Panc1 (cell line): ENCODE measurements at regions not wholly inside any gene's neighbourhood (a gene's known extent, or its start where the extent isn't known, plus 50 kb on each side); places are given as distances from the start of the nearest gene placed in this dataset.
A peak's percentile ranks its signal among the peaks of the same experiment; 100 is the strongest.

ENCODE experiments used
- ATAC-seq: fragments of 200-7000 bp; cut with Tn5 transposase; 2 replicates; pipeline ENCODE4 v1.9.1; 2020; ENCODE audit warnings: mild to moderate bottlenecking, moderate library complexity
- BruUV-seq: library from RNA; stranded (reverse); fragments of 400-500 nt; replicated peaks from 2 replicates; lab custom pipeline; 2021; lab: Mats Ljungman, UMichigan
- CTCF ChIA-PET: fragments of 300-600 bp; sonication (Branson Sonifier 250); formaldehyde crosslinking; loops from one replicate; lab custom pipeline; 2022; ENCODE audit warnings: antibody characterized with exemption; lab: Charles Lee
- POLR2A ChIA-PET: fragments of 300-600 bp; sonication (Branson Sonifier 250); formaldehyde crosslinking; loops from one replicate; lab custom pipeline; 2022; ENCODE audit warnings: antibody characterized with exemption; lab: Charles Lee
- DNase-seq: peaks from one replicate; pipeline ENCODE4 v3.0.0-alpha.2; 2010; ENCODE audit warnings: low read depth, low spot score
- H3K27ac ChIP-seq: 2 replicates; pipeline ENCODE4 v1.5.1; 2011; ENCODE audit warnings: mild to moderate bottlenecking, low read length, inconsistent platforms
- H3K27me3 ChIP-seq: fragments of 200-500 bp; sonication (Bioruptor generic); 2 replicates; pipeline ENCODE4 v1.6.0; 2014; ENCODE audit warnings: low read length, inconsistent platforms; ENCODE audit not compliant: control insufficient read depth, insufficient read depth
- H3K36me3 ChIP-seq: fragments of 200-500 bp; sonication (Bioruptor generic); 2 replicates; pipeline ENCODE4 v1.5.1; 2014; ENCODE audit warnings: inconsistent platforms, mild to moderate bottlenecking, low read length, moderate library complexity; ENCODE audit not compliant: control insufficient read depth, insufficient read depth
- H3K4me1 ChIP-seq: 2 replicates; pipeline ENCODE4 v1.5.1; 2011; ENCODE audit warnings: inconsistent platforms, mild to moderate bottlenecking, low read length, moderate library complexity; ENCODE audit not compliant: control insufficient read depth, insufficient read depth
- H3K4me3 ChIP-seq, 2 experiments: 2 replicates each; pipeline ENCODE4 v1.5.1; 2011 to 2012; ENCODE audit warnings: low read depth in 2 of 2, low read length in 2 of 2, mild to moderate bottlenecking in 2 of 2, inconsistent platforms in 1 of 2, moderate library complexity in 1 of 2
- H3K9me3 ChIP-seq: fragments of 200-500 bp; sonication (Bioruptor generic); 2 replicates; pipeline ENCODE4 v1.5.1; 2014; ENCODE audit warnings: low read depth, mild to moderate bottlenecking, inconsistent platforms, low read length, moderate library complexity; ENCODE audit not compliant: control insufficient read depth, insufficient read depth
- CTCF ChIP-seq: fragments of 450-650 bp; IDR thresholded peaks from 2 replicates; pipeline ENCODE4 v1.5.1; 2017; ENCODE audit warnings: mild to moderate bottlenecking
- POLR2AphosphoS5 ChIP-seq: IDR thresholded peaks from 2 replicates; pipeline ENCODE4 v1.6.1; 2012; ENCODE audit warnings: mild to moderate bottlenecking, low read depth, low read length, moderate library complexity
- SIN3A ChIP-seq: IDR thresholded peaks from 2 replicates; pipeline ENCODE4 v1.6.1; 2012; ENCODE audit warnings: low read depth, mild to moderate bottlenecking, low read length, moderate library complexity, borderline replicate concordance; ENCODE audit not compliant: insufficient read depth
- TCF7L2 ChIP-seq: IDR thresholded peaks from 2 replicates; pipeline ENCODE4 v1.6.1; 2011; ENCODE audit warnings: mild to moderate bottlenecking, low read depth, low read length, inconsistent platforms
- in situ Hi-C: cut with HindIII; loops from 2 replicates; pipeline ENCODE4 v1.10.0; 2016; ENCODE audit warnings: low sequenced_read_pairs, low pct_unique_long_range_greater_than_20kb
- intact Hi-C: fragments of 100-400 bp; cut with micrococcal nuclease; formaldehyde crosslinking; loops from one replicate; pipeline ENCODE4 v1.10.0; 2022; ENCODE audit not compliant: unreplicated experiment
- TF ChIP-seq, protein P1 (sequence below), 2 experiments: IDR thresholded peaks; 2 replicates each; pipeline ENCODE4 v1.6.1; 2011 to 2012; ENCODE audit warnings: low read depth in 2 of 2, control low read depth in 1 of 2, low read length in 1 of 2, mild to moderate bottlenecking in 1 of 2, moderate library complexity in 1 of 2; ENCODE audit not compliant: insufficient read depth in 1 of 2

DNA sequence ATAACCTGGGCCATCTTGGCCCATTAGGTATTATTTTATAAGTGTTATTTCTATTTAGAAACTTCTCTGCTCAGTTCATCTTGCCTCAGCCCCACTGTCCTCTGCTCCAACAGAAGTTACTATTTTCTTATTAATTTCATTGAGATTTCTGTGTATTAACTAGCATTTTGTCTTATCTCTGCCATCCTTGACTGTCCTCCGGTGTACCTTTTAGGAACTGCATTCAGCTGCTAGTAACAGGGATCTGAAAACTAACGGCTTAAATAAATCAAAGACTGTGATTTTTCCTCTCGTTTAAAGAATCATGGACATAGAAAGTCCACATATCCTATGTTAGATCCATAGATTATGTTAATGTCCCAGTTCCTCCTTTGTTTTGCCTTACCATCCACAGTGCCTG, 382.5 kb downstream of the MATN1 start:
- ATAC-seq (no peak), DNase-seq (no peak)
- in situ Hi-C loops: no loop called here

GRCh38 chr1:30339866-30340265, 383.5 kb downstream of the MATN1 start:
- DNase-seq (no peak), ATAC-seq (no peak)
- POLR2A ChIA-PET: no interaction called here
- H3K4me1 ChIP-seq: no peaks in the 10 kb centered on the region
- in situ Hi-C loops (no loop called here), intact Hi-C loops (no loop called here)
- H3K9me3 ChIP-seq: no peaks in the 10 kb centered on the region
- H3K4me3 ChIP-seq: no peak overlapping the region
- TF ChIP-seq CTCF (no peak), POLR2AphosphoS5 (no peak), SIN3A (no peak), TCF7L2 (no peak)
- TF ChIP-seq, protein P1, sequence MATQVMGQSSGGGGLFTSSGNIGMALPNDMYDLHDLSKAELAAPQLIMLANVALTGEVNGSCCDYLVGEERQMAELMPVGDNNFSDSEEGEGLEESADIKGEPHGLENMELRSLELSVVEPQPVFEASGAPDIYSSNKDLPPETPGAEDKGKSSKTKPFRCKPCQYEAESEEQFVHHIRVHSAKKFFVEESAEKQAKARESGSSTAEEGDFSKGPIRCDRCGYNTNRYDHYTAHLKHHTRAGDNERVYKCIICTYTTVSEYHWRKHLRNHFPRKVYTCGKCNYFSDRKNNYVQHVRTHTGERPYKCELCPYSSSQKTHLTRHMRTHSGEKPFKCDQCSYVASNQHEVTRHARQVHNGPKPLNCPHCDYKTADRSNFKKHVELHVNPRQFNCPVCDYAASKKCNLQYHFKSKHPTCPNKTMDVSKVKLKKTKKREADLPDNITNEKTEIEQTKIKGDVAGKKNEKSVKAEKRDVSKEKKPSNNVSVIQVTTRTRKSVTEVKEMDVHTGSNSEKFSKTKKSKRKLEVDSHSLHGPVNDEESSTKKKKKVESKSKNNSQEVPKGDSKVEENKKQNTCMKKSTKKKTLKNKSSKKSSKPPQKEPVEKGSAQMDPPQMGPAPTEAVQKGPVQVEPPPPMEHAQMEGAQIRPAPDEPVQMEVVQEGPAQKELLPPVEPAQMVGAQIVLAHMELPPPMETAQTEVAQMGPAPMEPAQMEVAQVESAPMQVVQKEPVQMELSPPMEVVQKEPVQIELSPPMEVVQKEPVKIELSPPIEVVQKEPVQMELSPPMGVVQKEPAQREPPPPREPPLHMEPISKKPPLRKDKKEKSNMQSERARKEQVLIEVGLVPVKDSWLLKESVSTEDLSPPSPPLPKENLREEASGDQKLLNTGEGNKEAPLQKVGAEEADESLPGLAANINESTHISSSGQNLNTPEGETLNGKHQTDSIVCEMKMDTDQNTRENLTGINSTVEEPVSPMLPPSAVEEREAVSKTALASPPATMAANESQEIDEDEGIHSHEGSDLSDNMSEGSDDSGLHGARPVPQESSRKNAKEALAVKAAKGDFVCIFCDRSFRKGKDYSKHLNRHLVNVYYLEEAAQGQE (IDR thresholded peaks at IDR 0.05; ENCODE audit: insufficient read depth in 1 of 2, low read depth in 2 of 2, low read length in 1 of 2): no peak
- CTCF ChIA-PET: no interaction called here
- H3K27ac ChIP-seq: no peak overlapping the region
- H3K27me3 ChIP-seq: peaks cover 4% of the 10 kb centered on the region; the same call in 1 of the 2 replicates
- no peaks in the 10 kb centered on the region for H3K36me3 ChIP-seq
- BruUV-seq: no TSS peak

More for the DNA sequence above, 382.5 kb downstream of the MATN1 start:
- POLR2A ChIA-PET: no interaction called here
- CTCF ChIA-PET: no interaction called here
- Histone ChIP-seq H3K4me1 (no peaks in the 10 kb centered on the region), H3K27ac (no peak overlapping the region), H3K4me3 (no peak overlapping the region), H3K27me3 (peaks cover 4% of the 10 kb centered on the region; the same call in 1 of the 2 replicates), H3K36me3 (no peaks in the 10 kb centered on the region), H3K9me3 (no peaks in the 10 kb centered on the region)
- TF ChIP-seq TCF7L2: no peak
- TF ChIP-seq CTCF: peak; percentile 12; the same call in 1 of the 2 replicates
- BruUV-seq: no TSS peak
- intact Hi-C loops: no loop called here

DNA sequence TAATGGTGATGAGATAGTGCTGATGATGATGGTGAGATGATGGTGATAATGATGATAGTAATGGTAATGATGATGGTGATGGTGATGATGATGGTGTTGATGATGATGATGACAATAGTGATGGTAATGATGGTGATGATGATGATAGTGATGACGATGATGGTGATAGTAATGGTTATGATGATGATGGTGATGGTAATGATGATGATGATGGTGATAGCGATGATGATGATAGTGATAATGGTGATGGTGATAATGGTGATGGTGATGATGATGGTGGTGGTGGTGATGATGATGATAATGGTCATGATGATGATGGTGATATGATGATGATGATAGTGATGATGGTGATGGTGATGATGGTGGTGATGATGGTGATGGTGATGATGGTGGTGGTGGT, 384.6 kb downstream of the MATN1 start:
- in situ Hi-C loops: no loop called here
- no TSS peak for BruUV-seq
- DNase-seq (no peak), ATAC-seq (no peak)
- no peaks in the 10 kb centered on the region for H3K36me3 ChIP-seq
- peaks cover 4% of the 10 kb centered on the region; the same call in 1 of the 2 replicates for H3K27me3 ChIP-seq
- no peak overlapping the region for H3K27ac ChIP-seq
- H3K9me3 ChIP-seq: no peaks in the 10 kb centered on the region
- intact Hi-C loops: no loop called here
- H3K4me3 ChIP-seq: no peak overlapping the region
- ChIA-PET POLR2A (no interaction called here), CTCF (no interaction called here)
- H3K4me1 ChIP-seq: no peaks in the 10 kb centered on the region
- TF ChIP-seq, protein P1 (IDR thresholded peaks at IDR 0.05; ENCODE audit: insufficient read depth in 1 of 2, low read depth in 2 of 2, low read length in 1 of 2): no peak
- TF ChIP-seq TCF7L2 (no peak), SIN3A (no peak), POLR2AphosphoS5 (no peak), CTCF (no peak)
